Right renal cortex interstitium (tissue), 3 donors: ENCODE measurements at regions not wholly inside any gene's neighbourhood (a gene's known extent, or its start where the extent isn't known, plus 50 kb on each side); places are given as distances from the start of the nearest gene placed in this dataset.

Experiments used
- DNase-seq, 3 donors: peaks; one replicate each; pipeline ENCODE4 v3.0.0-alpha.2; 2013; ENCODE audit warnings: low read depth in 3 of 3, low spot score in 2 of 3

DNA sequence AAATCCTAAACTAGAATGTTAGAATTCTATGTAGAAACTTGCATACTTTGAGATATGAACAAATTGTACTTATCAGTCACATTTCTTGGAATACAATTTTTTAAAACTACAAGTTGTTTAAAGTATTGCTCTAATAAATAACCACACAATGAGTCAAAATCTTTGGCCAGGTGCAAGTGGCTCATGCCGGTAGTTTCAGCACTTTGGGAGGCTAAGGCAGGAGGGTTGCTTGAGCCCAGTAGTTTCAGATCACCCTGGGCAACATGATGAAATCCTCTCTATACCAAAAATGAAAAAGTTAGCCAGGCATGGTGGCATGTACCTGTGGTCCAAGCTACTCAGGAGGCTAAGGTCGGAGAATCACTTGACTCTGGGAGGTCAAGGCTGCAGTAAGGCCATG lies 257.8 kb downstream of the COX7C start:
- DNase-seq: no peak

DNA sequence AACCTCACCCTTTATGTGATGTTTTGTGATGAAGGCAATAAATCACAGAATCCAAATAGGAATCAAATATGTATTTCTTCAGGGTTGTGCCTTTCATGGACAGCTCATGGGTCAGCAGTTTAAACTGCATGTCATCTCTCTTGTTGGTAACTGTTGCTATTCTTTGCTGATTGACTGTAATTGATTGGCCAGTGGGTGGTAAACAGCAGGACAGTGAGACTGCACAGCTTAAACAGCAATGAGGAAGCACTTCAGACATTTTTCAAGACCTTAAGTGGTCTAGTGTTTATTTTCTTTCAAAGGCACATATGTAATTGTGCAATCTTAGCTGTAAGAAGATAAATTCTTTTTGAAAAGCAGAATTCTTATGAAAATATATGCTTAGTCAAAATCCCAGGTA lies 260.5 kb downstream of the COX7C start:
- no peak for DNase-seq

DNA sequence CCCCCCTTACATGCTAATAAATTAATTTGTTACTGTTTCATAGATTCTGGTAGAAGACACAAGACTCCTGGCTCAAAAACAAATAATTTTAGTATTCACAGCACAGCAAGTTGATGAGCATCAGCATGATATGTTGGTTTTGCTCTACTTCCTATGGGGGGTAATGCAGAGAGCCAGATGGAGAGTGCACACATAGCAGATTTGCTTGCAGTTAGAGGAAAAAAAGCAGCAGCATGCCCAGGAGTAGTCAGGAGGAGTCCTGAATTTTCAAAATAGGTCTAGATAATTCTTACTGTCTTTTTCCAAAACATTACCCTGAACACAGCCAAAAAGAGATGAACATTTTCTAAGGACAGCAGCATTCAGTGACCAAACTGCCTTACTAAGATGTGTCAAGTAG lies 261.3 kb downstream of the COX7C start:
- DNase-seq: no peak

DNA sequence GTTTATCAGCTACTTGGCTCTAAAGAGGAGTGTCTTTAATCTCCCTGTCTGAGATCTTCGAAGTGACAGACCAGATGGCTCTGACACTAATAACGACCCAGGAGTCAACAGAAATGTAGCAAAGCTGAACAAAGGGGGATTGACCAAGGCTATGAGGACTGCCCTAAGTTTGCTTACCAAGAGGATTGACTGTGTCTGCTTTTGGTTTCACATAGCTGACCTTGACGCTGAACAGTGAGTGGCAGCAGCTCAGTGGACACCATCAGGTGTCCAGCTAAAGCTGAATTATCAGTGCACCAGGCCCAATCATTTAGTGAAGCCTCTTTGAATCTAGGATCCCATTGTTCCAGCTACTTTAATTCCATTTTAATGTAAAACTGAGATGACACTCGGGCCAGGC lies 262.6 kb downstream of the COX7C start:
- DNase-seq: no peak

DNA sequence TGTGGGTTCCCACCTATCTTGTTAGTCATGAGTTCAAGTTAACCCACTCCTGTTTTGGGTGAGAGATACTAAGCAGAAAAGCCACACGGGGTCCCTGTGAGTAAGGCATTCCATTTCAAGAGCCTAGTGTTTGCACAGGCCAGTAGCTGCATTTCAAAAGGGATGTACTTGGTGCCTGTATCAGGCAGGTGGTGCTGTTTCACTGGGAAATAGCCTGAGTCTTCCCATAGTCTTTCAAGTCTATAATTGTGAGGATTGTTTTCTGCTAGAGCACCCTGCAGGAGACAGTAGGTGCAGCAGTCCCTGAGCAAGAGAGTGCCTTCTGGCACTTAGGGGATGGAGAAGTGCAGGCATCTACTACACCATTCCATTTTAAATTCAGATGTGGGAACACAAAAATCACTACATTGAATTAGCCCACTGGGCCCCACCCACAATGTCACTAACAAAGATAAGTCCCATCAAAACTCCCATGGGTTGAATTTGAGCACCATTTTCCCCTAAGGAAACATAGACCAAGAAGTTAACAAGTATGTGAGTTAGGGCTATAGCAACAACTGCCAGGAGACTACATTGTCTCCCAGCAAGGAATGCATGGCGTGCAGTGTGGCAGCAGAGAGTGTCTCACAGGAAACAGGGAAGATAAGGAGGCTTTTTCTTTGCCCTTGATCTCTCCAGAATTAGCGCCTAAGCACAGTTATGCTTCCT lies 263.2 kb downstream of the COX7C start:
- peak; percentile 12 to 19 (median 13) for DNase-seq

DNA sequence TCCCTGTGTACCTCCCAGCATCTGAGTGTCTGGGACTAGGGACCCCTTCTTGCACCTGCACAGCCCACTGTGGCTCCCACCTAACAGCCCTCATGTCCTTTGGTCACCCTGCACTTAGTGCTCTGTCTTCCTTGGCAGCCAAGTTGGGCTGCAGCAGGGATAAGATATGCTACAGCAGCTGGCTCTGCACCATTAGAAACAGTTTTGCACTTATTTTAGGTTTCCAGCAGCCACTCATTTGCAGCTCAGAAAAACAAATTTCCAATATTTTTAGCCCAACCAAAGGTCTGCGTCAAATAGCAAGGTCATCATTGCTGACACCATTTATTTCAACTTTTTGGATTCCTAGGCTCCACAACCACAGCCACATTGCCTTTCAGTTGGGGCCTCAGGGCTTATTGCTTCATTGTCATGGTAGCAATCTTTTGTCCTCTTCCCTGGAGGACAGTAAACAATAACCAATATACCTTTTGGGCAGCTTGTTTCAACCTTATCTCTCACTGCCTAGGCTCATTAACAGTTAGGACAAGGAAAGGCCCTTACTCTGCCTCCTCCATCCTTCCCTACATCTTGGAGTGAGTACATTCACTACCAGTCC lies 263.9 kb downstream of the COX7C start:
- DNase-seq: no peak

DNA sequence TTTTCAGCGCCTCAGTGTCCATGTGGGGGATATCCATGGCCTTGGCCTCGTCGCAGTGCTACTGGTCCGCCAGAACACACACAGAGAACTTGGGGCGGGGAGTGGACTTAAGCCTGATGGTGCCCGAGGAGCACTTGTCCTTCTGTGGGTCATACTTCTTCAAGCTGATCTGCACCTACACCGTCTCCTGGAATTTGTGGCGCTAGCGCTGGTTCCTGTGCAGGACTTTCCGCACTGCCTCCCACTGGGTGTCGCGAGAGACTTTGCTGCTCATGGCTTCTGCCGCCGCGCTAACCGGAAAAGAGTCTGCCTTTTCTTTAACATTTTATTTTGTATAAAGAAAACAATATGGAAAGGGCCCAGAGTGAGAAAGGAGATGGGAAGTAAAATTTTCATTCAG lies 266.9 kb downstream of the COX7C start:
- no peak for DNase-seq

DNA sequence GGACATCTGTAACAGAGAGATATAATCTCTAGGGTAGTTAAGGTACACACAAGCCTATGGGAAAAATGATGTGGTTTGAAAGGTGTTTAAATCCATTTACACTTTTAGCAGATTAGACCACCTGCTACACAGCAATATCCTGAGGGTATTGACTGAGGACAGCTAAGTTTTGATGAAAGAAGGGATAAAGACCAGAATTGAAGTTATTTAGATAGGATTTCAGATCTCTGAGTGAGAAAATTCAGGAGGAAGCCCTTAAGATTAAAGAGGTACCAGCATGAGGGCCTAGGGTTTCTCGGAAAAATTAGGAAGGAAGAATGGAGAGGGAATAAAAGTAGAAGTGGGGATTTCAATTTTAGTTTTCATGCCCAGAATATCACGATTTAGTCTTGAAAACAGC lies 267.3 kb downstream of the COX7C start:
- DNase-seq: no peak

DNA sequence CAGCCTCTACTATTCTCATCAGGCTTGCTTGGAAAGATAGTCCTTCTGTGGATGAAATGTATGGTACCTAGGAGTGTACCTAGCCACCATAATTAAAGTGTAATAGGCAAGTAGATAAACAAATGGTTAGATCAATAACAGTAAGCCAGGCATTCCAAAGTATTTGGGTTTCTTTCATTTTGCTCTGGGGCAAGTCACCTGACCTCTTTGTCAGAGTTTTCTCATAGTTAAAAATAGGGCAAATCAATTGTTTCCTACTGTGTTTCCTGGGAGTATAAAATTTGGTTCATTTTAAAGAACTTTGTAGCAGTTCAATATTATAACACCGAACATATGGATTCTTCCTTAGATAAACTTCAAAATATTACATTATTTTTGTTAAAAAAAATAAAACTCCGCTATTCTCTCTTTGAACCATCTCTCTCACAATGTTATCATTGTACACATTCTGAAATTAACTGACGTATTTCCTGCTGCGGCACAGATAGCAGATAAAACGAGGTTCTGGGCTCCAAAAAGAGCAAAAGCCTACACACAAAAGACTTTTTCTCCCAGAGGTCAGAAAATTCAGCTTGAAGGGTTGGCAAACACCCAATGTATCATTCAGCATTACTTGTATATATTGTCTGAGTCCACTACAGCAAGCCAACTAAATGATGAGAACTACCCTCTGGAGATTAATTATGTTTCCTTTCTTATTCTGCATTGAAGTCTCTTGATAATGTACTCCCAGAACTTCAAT lies 267.9 kb downstream of the COX7C start:
- no peak for DNase-seq

DNA sequence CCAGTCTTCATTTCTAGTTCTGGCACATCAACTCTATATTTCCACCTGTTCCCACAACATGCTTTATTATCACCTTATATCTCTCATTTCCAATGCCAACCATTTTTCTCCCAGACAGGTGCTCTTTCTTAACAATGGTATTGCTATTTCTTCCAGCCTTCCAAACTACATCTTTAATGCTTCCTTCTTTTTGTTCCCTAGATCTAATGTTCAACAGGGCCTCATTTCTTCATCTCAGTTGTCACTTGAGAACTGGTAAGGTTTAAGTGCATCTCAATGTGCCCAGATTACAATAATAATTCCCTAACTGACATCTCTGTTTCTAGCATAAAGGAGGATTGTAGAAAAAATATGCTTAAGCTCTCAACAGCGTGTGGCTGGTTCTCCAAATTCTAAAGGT lies 272.6 kb downstream of the COX7C start:
- DNase-seq: no peak

DNA sequence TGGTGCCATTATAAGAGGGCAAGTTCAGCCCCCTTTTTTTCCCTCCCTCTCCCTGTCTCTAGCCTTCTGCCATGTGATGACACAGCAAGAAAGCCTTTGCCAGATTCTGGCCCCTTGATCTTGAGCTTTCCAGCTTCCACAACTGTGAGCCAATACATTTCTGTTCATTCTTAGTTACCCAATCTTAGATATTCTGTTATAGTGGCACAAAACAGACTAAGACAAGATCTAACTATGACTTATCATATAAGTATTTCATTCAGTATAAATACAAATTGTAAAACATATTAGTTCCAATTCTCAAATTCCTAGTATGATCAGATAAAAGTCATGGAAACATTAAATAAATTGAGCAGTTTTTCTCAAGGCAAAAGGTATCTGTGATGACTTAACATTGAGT lies 276.3 kb downstream of the COX7C start:
- no peak for DNase-seq

DNA sequence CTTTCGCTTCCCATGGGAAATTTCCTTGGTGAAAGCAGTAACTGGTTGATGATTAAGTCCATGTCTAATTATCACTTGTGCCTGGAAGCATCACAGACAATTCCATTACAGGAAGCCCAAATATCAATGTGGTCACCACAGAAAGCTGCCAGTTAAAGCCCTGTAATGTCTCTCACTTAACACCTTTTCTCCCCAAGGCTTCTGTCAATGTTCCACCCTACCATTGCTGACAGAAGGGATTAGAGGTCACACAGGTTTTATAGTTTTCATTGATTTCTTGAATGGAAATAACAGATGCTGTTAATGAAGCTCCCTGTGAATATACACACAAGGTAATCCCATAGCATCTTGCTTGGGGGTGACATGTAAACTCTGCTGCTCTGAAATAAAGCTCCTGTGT lies 279.2 kb downstream of the COX7C start:
- no peak for DNase-seq

DNA sequence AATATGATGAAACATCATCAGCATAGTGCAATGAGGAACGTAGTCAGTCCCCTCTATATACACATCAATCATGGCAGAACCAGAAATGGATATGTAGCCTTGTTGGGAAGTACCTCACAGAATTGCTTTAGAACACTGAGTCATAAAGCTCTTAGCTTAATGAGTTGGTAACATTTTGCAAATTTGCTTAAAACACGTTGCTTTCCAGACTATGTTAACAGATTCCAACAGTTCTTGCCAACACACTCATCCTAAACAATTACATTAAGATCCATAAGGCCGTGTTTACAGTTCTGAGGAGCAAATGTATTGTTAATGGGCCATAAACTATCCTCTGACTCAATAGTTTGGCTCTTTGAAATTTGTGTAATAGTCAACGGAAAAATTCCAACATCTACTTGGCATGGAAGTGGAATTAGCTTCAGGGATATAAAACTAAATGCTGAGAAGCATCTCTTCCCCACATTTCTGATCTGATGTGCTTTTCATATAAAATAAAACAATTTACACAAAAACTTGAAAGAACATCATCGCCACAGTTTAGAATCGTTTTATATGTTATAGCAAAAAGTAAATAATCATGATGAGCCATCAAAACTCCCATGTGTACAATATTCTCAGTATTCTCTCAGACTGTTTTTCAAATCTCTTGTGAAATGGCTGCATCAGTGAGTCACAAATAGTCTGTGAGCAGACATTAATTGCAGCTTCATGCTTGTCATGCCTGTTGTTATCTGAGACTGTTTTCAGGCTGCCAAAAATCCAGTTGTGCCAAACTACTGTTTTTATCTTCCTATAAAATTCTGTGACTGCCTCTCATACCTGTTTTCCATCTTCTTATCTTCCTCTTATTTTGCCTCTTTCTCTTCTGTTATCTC lies 291.9 kb downstream of the COX7C start:
- DNase-seq: no peak

DNA sequence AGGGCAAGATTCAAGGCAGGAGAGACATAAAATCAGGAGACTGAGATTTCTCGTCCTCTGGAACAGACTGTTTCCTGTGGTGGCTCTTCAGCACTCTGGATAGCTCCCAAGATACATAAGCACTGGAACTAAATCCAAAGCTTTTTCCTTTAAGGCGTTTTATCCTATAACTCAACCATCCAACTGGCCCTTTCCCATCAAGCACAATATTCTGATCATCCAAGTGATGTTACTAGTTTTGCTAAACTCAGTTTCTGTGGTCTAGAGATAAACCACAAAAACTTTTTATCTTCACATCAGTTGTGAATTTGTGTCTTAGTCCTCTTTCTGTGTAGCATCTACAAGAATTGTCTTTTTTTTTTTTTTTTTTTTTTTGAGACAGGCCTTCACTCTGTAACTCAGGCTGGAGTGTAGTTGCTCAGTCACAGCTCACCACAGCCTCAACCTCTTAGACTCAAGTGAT lies 299.4 kb downstream of the COX7C start:
- DNase-seq: peak; percentile 5 to 53 (median 16)

DNA sequence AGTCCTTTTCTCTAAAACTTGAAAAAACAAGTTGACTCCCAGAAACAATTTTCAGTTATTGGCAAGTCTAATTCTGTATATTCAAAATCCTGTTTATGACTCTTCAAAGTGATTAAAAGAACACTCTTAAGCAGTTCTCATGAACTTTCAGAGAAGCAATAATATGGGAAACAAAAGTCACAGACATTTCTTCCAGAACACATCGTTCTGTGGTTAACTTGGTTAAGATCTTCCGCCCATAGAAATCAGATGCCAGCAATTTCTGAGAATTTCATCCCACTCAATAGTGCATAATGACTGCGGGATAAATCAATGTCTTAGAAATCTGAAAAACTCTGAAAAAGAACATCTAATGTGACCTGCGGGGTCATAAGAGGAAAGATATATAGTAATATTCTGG lies 300.5 kb downstream of the COX7C start:
- no peak for DNase-seq

DNA sequence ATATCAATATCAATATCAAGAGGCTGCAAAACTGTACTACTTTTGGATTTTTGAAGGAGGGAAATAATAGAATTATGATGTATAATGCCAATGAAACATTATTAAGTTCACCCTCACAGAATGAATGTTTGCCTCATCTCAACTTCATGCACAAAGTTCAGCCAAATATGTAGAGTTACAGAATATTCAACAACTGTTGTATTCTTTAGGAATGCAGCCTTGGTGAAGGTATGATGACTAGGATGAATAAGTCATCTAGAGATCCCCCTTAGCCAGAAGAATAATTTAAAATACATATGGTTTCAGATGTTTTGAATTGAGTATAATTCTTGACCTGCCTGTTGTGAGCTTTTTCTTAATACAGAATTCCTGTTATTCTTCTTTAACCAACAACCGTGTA lies 308.3 kb downstream of the COX7C start:
- DNase-seq: no peak

DNA sequence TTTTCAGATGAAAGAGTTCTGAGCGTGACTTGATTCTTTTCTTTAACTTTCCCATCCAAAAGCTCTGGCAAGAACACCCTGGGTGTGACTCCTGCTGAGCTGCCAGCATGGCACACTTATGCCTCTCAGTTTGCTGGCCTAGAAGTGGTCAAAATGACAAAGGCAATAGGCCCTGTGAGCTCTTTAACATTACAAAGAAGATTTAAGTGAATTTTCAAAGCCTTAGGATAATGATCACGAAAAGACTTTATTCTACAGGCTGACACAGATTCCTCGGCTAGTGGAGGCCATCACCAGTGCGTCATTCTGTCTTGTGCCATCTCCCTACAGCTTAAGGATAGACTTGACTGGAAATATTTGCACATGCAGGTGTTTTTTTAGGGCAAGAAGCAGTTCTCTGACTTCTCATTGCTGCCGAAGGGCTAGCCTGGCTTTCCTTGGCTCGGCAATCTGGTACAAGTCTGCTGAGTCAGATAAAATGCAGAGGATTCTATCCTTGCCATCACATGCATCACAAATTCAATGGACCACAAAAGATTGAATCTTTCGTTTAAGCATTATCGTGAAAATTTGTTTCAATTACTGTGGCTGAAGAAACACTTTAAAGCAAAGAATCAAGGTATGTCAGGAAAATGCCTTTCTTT lies 311.5 kb downstream of the COX7C start:
- DNase-seq: no peak

DNA sequence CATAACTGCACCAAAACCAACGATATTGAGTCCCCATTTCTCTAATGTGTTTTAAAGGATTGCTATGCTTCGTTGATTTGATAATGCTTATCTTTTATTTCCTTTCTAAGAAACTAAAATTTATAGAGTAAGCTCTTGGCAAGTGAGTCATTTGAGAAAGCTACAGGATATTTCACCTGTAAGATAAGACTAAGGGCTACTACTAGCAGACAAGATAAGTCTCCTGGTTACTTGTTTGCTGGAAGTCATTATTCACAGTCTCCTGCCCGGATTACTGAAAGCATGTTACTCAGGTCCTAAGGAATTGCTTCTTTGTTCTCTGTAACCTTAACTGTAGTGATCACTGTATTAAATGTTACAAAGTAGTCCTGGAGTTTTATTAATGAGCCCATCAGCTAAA lies 315.9 kb upstream of the RASA1 start:
- no peak for DNase-seq

DNA sequence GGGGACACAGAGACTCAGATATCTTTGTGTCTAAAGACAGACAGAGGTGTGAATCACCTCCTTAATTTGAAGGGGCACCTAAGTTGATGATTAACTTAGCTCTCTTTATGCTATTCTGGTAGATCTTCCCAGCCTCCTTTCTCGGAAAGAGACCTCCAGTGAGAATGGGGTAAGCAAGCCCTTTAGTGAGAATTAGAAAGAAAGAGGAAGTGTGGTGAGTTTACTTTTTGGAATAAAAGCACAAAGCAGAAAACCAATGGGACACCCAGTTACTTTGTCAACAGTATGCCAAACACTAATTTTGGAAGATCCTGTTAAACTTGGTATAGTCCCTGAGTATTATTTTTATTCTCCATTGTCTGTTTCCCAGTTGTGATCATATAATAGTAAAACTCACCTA lies 302.8 kb upstream of the RASA1 start:
- no peak for DNase-seq

DNA sequence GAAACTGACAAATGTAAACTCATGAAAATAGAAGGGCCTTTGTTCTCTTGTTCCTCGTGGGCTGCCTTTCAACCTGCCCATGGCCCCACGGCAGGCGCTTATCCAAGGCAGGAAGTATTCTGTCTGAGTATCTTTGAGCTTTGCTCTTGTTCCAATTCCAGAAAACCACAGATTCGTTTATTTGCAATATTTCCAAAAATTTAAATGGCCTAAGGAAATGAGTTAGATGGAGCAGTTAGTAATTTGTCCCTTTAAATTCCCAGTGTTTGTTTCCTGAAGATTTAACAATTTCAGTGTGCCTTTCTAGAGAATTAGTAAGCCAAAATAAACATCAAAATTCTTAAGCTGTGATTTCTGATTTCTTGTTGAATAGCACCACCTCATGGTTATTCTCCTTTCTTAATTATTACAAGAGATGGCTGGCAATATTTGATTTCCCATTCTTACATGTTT lies 299.4 kb upstream of the RASA1 start:
- DNase-seq: peak; percentile 15 to 26 (median 16)
